ENCODE measurements at regions not wholly inside any gene's neighbourhood (a gene's known extent, or its start where the extent isn't known, plus 50 kb on each side); places are given as distances from the start of the nearest gene placed in this dataset.

DNA sequence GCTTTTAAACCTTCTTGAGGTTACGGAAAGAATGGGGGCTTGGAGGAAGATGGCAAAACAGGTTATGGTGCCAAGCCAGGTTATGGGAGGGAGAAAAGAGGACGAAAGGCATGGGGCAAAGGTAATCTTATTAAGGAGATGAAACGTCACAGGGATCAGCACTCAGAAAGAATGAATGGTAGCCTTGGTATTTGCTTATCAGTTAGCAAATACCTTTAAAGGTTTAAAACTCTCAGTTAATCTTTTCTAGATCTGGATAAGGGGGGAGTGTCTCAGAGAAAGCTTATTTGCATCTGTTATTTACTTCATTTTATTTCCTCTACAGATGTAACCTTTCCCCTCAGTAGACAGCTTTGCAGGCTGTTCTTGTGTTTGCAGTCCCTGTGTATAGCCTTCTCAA, 55.5 kb upstream of the EEF1E1 start:
- TF ChIP-seq, protein P1, sequence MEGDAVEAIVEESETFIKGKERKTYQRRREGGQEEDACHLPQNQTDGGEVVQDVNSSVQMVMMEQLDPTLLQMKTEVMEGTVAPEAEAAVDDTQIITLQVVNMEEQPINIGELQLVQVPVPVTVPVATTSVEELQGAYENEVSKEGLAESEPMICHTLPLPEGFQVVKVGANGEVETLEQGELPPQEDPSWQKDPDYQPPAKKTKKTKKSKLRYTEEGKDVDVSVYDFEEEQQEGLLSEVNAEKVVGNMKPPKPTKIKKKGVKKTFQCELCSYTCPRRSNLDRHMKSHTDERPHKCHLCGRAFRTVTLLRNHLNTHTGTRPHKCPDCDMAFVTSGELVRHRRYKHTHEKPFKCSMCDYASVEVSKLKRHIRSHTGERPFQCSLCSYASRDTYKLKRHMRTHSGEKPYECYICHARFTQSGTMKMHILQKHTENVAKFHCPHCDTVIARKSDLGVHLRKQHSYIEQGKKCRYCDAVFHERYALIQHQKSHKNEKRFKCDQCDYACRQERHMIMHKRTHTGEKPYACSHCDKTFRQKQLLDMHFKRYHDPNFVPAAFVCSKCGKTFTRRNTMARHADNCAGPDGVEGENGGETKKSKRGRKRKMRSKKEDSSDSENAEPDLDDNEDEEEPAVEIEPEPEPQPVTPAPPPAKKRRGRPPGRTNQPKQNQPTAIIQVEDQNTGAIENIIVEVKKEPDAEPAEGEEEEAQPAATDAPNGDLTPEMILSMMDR (IDR thresholded peaks at IDR 0.05), result no peak
- TF ChIP-seq POLR2A (IDR thresholded peaks at IDR 0.05), result no peak

Measured in uterus (tissue), 2 donors.